DOHH2 (cell line): ENCODE measurements at regions not wholly inside any gene's neighbourhood (a gene's known extent, or its start where the extent isn't known, plus 50 kb on each side); places are given as distances from the start of the nearest gene placed in this dataset.

Source experiments
- H3F3A ChIP-seq: fragments of 200-600 bp; sonication (generic), shearing (Covaris generic); 2 replicates; pipeline ENCODE4 v1.6.0; 2016; ENCODE audit warnings: antibody characterized with exemption, mild to moderate bottlenecking; ENCODE audit not compliant: control insufficient read depth, insufficient read depth
- H3K27ac ChIP-seq: fragments of 200-600 bp; sonication (generic); 2 replicates; pipeline ENCODE4 v1.5.1; 2014; ENCODE audit warnings: low read depth, mild to moderate bottlenecking, low read length, moderate library complexity
- H3K27me3 ChIP-seq: fragments of 200-600 bp; sonication (generic); 2 replicates; pipeline ENCODE4 v1.6.1; 2014; ENCODE audit warnings: mild to moderate bottlenecking, low read length, mixed read lengths; ENCODE audit not compliant: control insufficient read depth
- H3K36me3 ChIP-seq: fragments of 200-600 bp; sonication (generic); 2 replicates; pipeline ENCODE4 v1.6.1; 2014; ENCODE audit warnings: mild to moderate bottlenecking, low read length, moderate library complexity, mixed read lengths; ENCODE audit not compliant: control insufficient read depth
- H3K4me1 ChIP-seq: fragments of 200-600 bp; sonication (generic); 2 replicates; pipeline ENCODE4 v1.6.1; 2014; ENCODE audit warnings: mild to moderate bottlenecking, low read length, mixed read lengths; ENCODE audit not compliant: control insufficient read depth
- H3K4me2 ChIP-seq: fragments of 200-600 bp; sonication (generic); 2 replicates; pipeline ENCODE4 v1.6.0; 2014; ENCODE audit warnings: mild to moderate bottlenecking, low read length, moderate library complexity
- H3K4me3 ChIP-seq: fragments of 200-600 bp; sonication (generic); 2 replicates; pipeline ENCODE4 v1.5.1; 2014; ENCODE audit warnings: mild to moderate bottlenecking, low read length, mixed read lengths
- H3K79me2 ChIP-seq: fragments of 200-600 bp; sonication (generic); 2 replicates; pipeline ENCODE4 v1.6.1; 2014; ENCODE audit warnings: mild to moderate bottlenecking, low read length, mixed read lengths; ENCODE audit not compliant: control insufficient read depth
- H3K9me2 ChIP-seq: fragments of 200-600 bp; sonication (generic); replicated peaks from 2 replicates; pipeline ENCODE4 v1.6.1; 2014; ENCODE audit warnings: mild to moderate bottlenecking, low read length, mixed read lengths; ENCODE audit not compliant: control insufficient read depth
- H3K9me3 ChIP-seq: fragments of 200-600 bp; sonication (generic); 2 replicates; pipeline ENCODE4 v1.6.1; 2014; ENCODE audit warnings: antibody characterized with exemption, low read length, mixed read lengths; ENCODE audit not compliant: control insufficient read depth, insufficient read depth
- H4K20me1 ChIP-seq: fragments of 200-600 bp; sonication (generic); 2 replicates; pipeline ENCODE4 v1.6.0; 2014; ENCODE audit warnings: low read depth, mild to moderate bottlenecking, antibody characterized with exemption, low read length, moderate library complexity; ENCODE audit not compliant: control insufficient read depth, insufficient read depth
- CTCF ChIP-seq: fragments of 200-600 bp; sonication (generic); IDR thresholded peaks from one replicate; pipeline ENCODE4 v1.5.1; 2014; ENCODE audit warnings: antibody characterized with exemption, mild to moderate bottlenecking, low read depth, low read length; ENCODE audit not compliant: poor library complexity, severe bottlenecking
- EZH2phosphoT487 ChIP-seq: fragments of 200-600 bp; sonication (generic); IDR thresholded peaks from 2 replicates; pipeline ENCODE4 v1.6.1; 2017; ENCODE audit warnings: borderline replicate concordance, mild to moderate bottlenecking, antibody characterized with exemption, low read length, moderate library complexity, mixed read lengths

GRCh38 chr4:128451270-128451905 is 163.8 kb upstream of the PGRMC2 start:
- H3K4me3 ChIP-seq: no peak overlapping the region
- no peaks in the 10 kb centered on the region for H3K9me2 ChIP-seq
- no peaks in the 10 kb centered on the region for H3K79me2 ChIP-seq
- no peak for TF ChIP-seq CTCF
- TF ChIP-seq EZH2phosphoT487: no peak
- H3K4me2 ChIP-seq: no peak overlapping the region
- H3K9me3 ChIP-seq: no peaks in the 10 kb centered on the region
- no peaks in the 10 kb centered on the region for H3F3A ChIP-seq
- no peak overlapping the region for H3K27ac ChIP-seq
- H3K4me1 ChIP-seq: peaks cover 2% of the 10 kb centered on the region; the same call in 1 of the 2 replicates
- no peaks in the 10 kb centered on the region for H3K36me3 ChIP-seq
- no peaks in the 10 kb centered on the region for H3K27me3 ChIP-seq
- H4K20me1 ChIP-seq: no peaks in the 10 kb centered on the region

DNA sequence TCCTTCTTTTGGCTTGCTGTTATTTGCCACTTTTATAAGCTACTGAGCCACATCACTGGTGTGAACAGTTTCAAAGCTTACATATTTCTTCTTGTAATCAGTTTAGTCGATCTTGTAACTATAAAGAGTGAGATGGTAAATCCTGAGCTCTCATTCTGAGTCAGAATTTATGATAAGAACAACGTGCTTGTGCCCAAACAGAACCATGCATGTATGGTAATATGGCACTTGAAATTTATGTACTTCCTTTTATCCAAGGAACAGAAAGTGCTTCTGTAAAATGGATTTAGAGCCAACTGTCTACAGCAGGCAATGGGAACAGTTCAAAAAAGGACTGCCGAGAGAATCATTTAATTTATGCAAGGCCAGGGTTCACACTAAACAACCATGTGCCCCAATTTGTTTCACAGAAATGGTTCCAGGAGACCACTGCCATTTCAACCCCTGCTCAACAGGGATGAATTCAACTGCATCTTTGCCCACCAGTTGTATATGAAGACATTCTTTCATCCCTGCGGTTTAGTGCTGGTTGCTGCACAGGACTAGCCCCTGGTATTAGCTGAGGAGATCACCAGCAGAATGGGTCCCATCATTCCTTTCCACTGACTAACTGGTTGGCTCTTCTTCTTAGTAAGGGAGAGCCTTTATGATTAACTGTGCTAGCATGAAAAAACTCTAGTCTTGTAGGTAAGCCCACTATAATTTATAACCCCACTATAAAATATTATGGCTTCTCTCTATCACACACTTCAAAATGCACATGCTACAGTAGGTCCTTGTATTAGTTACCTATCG is 162.9 kb upstream of the PGRMC2 start:
- no peak overlapping the region for H3K27ac ChIP-seq
- no peaks in the 10 kb centered on the region for H3K27me3 ChIP-seq
- H3K4me2 ChIP-seq: no peak overlapping the region
- no peak overlapping the region for H3K4me3 ChIP-seq
- no peaks in the 10 kb centered on the region for H3K9me2 ChIP-seq
- no peaks in the 10 kb centered on the region for H3K36me3 ChIP-seq
- H3F3A ChIP-seq: no peaks in the 10 kb centered on the region
- TF ChIP-seq EZH2phosphoT487 (no peak), CTCF (no peak)
- no peaks in the 10 kb centered on the region for H3K79me2 ChIP-seq
- peaks cover 2% of the 10 kb centered on the region; the same call in 1 of the 2 replicates for H3K4me1 ChIP-seq
- H4K20me1 ChIP-seq: no peaks in the 10 kb centered on the region
- H3K9me3 ChIP-seq: no peaks in the 10 kb centered on the region

- TF ChIP-seq CTCF (no peak), EZH2phosphoT487 (no peak)
- Histone ChIP-seq H3K4me1 (no peaks in the 10 kb centered on the region), H3K27me3 (no peaks in the 10 kb centered on the region), H3K4me3 (no peak overlapping the region), H3K9me3 (no peaks in the 10 kb centered on the region), H3F3A (no peaks in the 10 kb centered on the region), H3K9me2 (no peaks in the 10 kb centered on the region), H4K20me1 (no peaks in the 10 kb centered on the region), H3K4me2 (no peak overlapping the region), H3K79me2 (no peaks in the 10 kb centered on the region), H3K27ac (no peak overlapping the region), H3K36me3 (no peaks in the 10 kb centered on the region)
Observed at GRCh38 chr4:128449251-128449650, 161.6 kb upstream of the PGRMC2 start.
